IPS DF 4.7 (cell line): ENCODE measurements at regions not wholly inside any gene's neighbourhood (a gene's known extent, or its start where the extent isn't known, plus 50 kb on each side); places are given as distances from the start of the nearest gene placed in this dataset.

ENCODE experiments used
- DNase-seq: peaks from one replicate; pipeline ENCODE4 v3.0.0-alpha.2; 2013; ENCODE audit warnings: low spot score; ENCODE audit errors: extremely low read depth

DNA sequence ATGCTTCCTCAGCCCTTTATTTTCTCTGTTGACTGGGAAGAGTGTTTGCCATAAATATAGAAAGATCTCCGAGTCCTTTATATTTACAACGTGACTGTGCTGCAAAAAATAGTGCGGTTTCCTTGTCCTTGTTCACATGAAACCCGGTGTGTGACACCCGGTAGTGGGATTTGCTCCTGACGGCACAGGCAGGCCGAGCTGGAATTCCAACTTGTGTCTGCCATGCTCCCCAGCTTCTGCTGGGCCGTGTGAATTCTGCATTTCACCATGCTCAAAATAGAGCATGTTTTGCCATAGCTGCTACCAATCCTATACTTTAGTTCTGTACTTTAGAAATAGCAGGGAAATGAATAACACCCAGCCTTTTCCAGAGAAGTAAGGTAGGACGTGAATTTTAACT, 60.3 kb upstream of the PDE10A start:
- no peak for DNase-seq

GRCh38 chr6:165722022-165722421, 59.0 kb upstream of the PDE10A start:
- no peak for DNase-seq

GRCh38 chr6:165721356-165721755, 58.3 kb upstream of the PDE10A start:
- DNase-seq = no peak

DNA sequence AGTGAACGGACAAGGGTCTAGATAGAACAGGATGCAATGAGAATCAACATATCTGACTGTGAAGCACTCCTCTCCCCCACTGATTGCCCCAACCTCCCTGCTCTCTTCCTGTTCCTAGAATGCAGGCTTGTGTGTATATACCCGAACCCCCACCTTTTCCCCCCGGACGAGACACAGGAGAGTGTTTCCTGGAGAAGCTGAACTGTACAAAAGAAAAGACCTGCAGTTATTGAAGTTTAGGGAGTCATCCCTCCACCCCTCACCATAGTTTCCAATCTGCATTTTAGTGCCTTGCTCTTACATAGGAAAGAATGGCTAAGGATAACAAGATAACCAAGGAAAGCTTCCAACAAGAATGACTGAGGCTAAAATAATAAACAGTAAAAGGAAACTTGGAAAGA, 55.5 kb upstream of the PDE10A start:
- DNase-seq = no peak

- DNase-seq = no peak
Observed at GRCh38 chr6:165717732-165718465, 54.9 kb upstream of the PDE10A start.

GRCh38 chr6:165716886-165717285, 53.8 kb upstream of the PDE10A start:
- DNase-seq = no peak

DNA sequence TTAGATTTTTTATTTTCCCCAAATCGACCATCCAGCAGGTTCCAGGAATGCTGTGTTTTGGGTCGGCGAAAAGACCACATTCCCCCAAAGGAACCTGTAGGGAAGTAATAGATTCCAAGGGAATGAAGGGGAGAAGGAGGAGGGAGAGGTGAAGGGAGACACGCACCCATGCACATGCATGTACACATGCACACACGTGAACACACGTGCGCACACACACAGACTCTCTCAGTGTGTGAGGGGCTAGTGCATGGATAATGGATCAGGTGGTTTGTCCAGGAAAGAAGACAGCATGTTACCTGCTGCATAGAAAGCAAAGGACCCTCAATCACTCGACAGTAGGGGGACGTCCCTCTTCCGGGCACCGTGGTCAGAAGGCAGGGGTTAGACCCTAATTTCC, 52.4 kb upstream of the PDE10A start:
- DNase-seq = no peak

DNA sequence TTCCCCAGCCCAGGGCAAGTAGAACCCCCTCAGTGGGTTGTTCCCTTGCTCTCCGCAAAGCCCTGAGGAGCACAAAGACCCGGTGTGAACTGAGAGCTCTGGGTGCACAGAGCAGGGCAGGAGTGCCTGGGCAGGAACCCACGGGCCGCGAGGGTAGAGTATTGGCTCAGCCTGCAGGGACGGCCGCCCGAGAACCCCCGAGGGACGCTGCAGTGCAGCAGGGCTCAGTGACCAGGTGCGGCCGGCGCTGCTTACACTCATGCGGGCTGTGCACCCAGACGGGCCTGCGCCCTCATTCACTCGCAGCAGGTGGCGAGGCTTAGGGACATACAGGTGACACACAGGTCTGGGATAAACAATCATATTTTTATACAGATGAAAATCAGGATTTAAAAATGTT, 51.9 kb upstream of the PDE10A start:
- no peak for DNase-seq

GRCh38 chr6:165713845-165714466, 50.9 kb upstream of the PDE10A start:
- DNase-seq = no peak
